ENCODE measurements at regions not wholly inside any gene's neighbourhood (a gene's known extent, or its start where the extent isn't known, plus 50 kb on each side); places are given as distances from the start of the nearest gene placed in this dataset.
A peak's percentile ranks its signal among the peaks of the same experiment; 100 is the strongest.

GRCh38 chr1:186557147-186557777 is 96.3 kb upstream of the PDC start:
- no peak for DNase-seq (ENCODE audit: low read depth)

- no peak for DNase-seq (ENCODE audit: low read depth)
Measured at GRCh38 chr1:186550832-186551231, 89.9 kb upstream of the PDC start.

- no peak for DNase-seq (ENCODE audit: low read depth)
Measured at GRCh38 chr1:186541003-186541402, 80.1 kb upstream of the PDC start.

GRCh38 chr1:186540521-186540920 is 79.6 kb upstream of the PDC start:
- no peak for DNase-seq (ENCODE audit: low read depth)

GRCh38 chr1:186536273-186536890 is 75.5 kb upstream of the PDC start:
- DNase-seq (ENCODE audit: low read depth) = no peak

- DNase-seq (ENCODE audit: low read depth) = peak; percentile 89
Measured at GRCh38 chr1:186535388-186536133, 74.6 kb upstream of the PDC start.

- no peak for DNase-seq (ENCODE audit: low read depth)
Measured at GRCh38 chr1:186534401-186534800, 73.5 kb upstream of the PDC start.

GRCh38 chr1:186532466-186532865 is 71.6 kb upstream of the PDC start:
- DNase-seq (ENCODE audit: low read depth) = no peak

- DNase-seq (ENCODE audit: low read depth) = peak; percentile 17
Measured at GRCh38 chr1:186531561-186532165, 70.7 kb upstream of the PDC start.

- DNase-seq (ENCODE audit: low read depth) = no peak
Measured at GRCh38 chr1:186530109-186530508, 69.2 kb upstream of the PDC start.

- DNase-seq (ENCODE audit: low read depth) = no peak
Measured at GRCh38 chr1:186519982-186520381, 59.1 kb upstream of the PDC start.

GRCh38 chr1:186518822-186519381 is 58.0 kb upstream of the PDC start:
- no peak for DNase-seq (ENCODE audit: low read depth)

GRCh38 chr1:186518395-186518794 is 57.5 kb upstream of the PDC start:
- no peak for DNase-seq (ENCODE audit: low read depth)

GRCh38 chr1:186514367-186514766 is 53.5 kb upstream of the PDC start:
- no peak for DNase-seq (ENCODE audit: low read depth)

GRCh38 chr1:186513526-186513925 is 52.6 kb upstream of the PDC start:
- no peak for DNase-seq (ENCODE audit: low read depth)

GRCh38 chr1:186512698-186513457 is 52.0 kb upstream of the PDC start:
- DNase-seq (ENCODE audit: low read depth) = no peak

GRCh38 chr1:186511761-186512637 is 51.1 kb upstream of the PDC start:
- DNase-seq (ENCODE audit: low read depth) = no peak

All from GM04504 (cell line).